HuH-7 (cell line): ENCODE measurements at regions not wholly inside any gene's neighbourhood (a gene's known extent, or its start where the extent isn't known, plus 50 kb on each side); places are given as distances from the start of the nearest gene placed in this dataset.
"Not testable (repeated sequence)": the region's sequence is repeated elsewhere in the genome, so short reads cannot be mapped to it uniquely, and the experiment has no call there.

Experiments
- DNase-seq: peaks from one replicate; pipeline ENCODE4 v3.0.0; 2011; ENCODE audit warnings: low spot score

GRCh38 chr7:26955516-26955915 is 91.1 kb upstream of the SKAP2 start:
- DNase-seq, result no peak

- no peak for DNase-seq
Measured at GRCh38 chr7:26954951-26955350, 90.6 kb upstream of the SKAP2 start.

GRCh38 chr7:26951407-26951950 is 87.1 kb upstream of the SKAP2 start:
- DNase-seq, result no peak

DNA sequence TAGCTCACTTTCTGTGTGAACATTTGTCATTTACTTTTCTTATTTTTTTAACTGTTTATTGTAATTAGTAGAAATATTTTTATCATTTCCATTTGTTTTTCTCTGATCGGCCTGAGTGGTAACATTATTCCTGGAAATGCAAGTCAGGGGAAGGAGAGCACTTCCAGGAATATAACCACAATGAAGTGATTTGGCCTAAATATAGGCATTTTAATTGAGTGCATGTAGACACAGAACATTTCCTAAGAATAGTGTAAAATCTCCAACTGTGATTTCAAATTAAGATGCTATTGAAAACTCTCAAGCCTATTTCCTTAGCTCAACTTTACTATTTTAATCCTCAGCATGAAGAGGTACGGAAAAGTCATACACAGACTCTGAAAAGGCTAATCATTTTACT is 86.5 kb upstream of the SKAP2 start:
- no peak for DNase-seq

- DNase-seq, result peak; percentile 22
Measured at GRCh38 chr7:26949319-26949718, 84.9 kb upstream of the SKAP2 start.

- no peak for DNase-seq
Measured at GRCh38 chr7:26948617-26949118, 84.3 kb upstream of the SKAP2 start.

DNA sequence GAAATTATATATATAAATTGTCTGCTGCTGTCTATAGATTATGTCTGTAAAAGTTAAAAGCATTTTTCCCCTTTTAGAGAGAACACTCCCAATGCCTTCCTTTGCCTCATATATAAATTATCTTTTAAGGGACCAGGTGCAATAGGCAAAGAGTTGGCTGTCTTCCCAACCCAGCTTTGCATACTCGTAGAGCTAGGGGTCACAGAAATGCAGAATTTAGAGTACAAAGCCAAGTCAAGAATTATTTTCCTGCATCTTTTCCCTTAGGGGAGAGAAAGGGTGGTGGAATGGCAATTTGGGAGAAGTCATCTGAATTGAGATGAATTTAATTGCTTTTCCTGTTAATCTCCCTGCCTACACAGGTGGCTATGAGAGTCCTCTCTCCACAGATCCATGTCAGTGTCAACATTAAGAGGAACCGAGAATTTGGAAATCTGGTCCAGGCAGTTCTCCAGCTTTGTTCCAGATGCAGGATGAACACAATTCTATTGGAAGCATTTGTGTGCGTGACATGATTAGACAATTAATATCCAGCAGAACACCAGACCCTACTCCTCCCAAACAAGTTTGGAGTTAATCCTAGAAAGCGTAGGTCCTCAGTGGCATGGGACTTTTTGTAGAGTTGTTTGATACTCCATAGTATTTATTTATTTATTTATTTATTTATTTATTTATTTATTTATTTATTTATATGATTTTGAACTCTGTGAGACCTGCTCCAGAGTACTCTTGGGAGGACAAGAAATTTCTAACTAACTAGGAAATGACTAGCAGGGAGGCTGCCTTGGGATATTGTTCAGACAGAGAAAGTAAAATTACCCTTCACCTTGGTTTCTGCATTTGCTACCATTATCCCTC is 80.3 kb upstream of the SKAP2 start:
- no peak for DNase-seq

GRCh38 chr7:26937939-26938623 is 73.7 kb upstream of the SKAP2 start:
- peak; percentile 23 for DNase-seq

GRCh38 chr7:26937306-26937705 is 72.9 kb upstream of the SKAP2 start:
- DNase-seq, result no peak

DNA sequence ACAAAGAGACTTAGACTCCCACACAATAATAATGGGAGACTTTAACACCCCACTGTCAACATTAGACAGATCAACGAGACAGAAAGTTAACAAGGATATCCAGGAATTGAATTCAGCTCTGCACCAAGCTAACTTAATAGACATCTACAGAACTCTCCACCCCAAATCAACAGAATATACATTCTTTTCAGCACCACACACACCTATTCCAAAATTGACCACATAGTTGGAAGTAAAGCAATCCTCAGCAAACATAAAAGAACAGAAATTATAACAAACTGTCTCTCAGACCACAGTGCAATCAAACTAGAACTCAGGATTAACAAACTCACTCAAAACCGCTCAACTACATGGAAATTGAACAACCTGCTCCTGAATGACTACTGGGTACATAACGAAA is 68.2 kb upstream of the SKAP2 start:
- DNase-seq, result not testable (repeated sequence)

DNA sequence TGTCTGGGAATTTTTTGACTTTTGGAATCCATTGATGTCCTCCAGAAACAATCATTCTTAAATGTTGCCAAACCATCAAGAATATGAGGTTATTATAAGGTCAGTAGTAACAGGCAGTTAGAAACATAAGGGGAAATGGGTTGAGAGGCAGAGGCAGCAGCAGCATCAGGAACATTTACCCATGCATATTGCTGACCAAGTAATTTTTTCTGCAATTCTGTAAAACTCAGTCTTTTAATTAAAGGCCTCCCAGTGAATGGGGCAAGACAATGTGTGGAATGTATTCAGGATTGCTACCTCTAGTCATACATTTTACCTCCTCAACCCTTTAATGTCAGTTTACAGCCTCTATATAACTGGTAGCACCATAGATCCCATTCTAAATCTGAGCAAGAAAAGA is 66.5 kb upstream of the SKAP2 start:
- DNase-seq, result no peak

- DNase-seq, result no peak
Measured at GRCh38 chr7:26930201-26930600, 65.8 kb upstream of the SKAP2 start.

DNA sequence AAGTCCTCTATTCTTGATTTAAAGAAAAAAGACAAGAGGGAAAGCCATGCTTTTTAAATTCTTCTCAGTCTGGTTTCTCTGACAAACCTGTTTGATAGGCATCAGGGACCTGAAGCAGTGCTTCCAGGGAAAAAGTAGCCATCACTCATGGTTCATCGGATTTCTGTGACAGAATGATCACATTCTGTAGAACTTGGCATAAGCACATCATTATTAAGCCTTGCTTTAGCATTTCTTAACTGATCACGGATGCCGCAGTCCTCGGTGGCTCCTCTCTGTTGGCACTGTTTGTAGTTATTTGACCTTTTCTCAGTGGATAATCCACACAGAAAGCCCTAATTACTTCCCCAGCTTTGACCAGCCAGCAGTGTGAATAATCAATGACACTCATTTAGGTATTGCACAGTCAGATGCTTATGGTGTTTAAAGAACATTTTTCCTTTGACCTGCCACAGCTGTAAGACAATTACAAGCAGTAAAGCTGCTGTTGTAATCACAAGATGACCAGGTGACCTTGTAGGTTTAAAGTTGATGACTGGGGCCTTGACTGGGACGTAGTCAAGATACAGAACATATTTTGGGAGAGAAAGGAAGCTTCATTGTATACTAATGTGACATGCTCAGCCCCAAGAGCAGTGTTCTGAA is 64.4 kb upstream of the SKAP2 start:
- no peak for DNase-seq

DNA sequence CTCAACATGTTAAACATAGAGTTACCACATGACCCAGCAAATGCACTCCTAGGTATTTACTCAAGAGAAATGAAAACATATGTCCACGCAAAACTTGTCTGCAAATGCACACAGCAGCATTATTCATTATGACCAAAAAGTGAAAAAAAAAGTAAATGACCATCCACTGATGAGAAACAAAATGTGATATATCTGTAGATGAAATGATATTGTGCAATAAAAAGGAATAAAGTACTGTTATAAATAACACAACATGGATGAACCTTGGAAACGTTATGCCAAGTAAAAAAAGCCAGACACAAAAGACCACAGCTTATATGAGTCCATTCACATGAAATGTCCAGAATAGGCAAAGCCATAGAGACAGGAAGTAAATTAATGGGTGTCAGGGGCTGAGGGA is 61.4 kb upstream of the SKAP2 start:
- no peak for DNase-seq

- DNase-seq, result no peak
Measured at GRCh38 chr7:26924149-26924767, 59.9 kb upstream of the SKAP2 start.

- no peak for DNase-seq
Measured at GRCh38 chr7:26919906-26920493, 55.6 kb upstream of the SKAP2 start.

DNA sequence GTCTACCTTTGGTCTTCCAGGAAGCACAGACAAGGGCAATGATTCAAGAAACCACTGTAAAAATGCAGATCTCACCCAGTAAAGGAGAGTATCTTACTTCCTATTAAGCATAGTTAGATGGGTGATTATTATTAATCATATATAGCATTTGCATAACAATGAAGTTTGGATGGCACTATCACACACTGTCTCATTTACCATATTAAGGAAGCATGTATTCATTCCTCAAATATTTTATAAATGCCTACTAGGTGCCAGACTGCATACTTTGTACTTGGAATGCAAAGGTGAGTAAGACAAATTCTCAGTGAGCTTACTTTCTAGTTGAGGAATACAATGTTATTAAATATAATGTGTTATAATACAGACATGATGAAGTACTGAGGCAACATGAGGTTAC is 53.9 kb upstream of the SKAP2 start:
- no peak for DNase-seq

DNA sequence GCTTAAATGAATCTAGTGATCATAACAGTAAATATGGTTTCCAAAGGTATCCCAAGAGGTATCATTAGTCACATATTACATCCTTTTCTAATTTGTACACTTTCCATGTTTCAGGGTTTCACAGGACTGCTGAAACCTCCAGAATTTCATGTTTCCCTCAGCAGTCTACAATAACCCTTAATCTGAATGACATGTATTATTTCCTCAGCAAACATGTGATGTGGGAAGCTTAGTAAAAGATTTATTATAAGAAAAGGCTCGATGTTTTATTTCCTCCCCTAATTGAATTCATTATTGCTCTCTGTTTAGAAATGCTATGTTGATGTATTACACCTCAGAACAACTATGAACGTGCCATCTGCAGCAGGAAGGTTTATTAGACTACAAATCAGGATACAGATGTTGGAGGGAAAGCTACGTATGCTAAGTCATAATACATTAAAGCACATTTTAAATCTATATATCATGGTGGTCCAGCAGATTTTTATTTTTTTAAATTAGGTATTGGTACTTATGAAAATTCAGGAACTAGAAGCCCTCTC is 52.5 kb upstream of the SKAP2 start:
- no peak for DNase-seq

DNA sequence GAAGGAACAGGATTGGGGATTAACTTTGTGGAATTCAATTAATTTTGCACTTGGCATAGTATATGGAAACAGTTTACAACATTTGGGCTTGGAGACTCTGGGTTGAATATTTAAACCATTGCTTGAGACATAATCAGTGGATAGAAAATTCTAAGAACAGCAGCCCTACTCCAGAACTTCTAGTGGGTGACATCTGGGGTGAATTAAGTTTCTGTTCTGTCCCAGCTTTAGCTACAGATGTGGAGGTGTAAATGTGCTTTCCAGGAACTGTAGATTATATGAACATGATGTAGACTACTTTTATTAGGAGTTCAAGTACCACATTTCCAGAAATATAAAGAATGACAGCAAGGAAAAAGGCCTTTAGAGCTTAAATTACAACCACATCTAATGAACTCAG is 51.9 kb upstream of the SKAP2 start:
- DNase-seq, result no peak
